ENCODE measurements at regions not wholly inside any gene's neighbourhood (a gene's known extent, or its start where the extent isn't known, plus 50 kb on each side); places are given as distances from the start of the nearest gene placed in this dataset.

DNA sequence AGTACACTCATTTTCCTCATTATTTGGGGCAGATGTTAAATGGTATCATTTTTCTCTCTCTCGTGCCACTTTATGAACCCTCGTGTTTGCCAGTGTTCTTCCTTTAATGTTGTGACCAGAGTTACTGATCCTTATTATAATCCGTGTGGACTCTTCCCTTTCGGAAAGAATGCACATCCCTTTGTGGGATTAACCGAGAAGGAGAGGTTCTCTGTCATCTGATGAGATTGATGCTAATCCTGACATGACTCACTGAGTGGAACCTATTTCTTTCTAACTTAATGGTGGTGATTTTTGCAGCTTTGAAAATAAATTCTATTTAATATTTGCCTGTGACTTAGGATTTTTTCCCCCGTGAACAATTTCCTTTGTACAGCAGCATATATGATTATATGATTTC is 300.0 kb upstream of the MAN1A1 start:
- TF ChIP-seq, protein P1, sequence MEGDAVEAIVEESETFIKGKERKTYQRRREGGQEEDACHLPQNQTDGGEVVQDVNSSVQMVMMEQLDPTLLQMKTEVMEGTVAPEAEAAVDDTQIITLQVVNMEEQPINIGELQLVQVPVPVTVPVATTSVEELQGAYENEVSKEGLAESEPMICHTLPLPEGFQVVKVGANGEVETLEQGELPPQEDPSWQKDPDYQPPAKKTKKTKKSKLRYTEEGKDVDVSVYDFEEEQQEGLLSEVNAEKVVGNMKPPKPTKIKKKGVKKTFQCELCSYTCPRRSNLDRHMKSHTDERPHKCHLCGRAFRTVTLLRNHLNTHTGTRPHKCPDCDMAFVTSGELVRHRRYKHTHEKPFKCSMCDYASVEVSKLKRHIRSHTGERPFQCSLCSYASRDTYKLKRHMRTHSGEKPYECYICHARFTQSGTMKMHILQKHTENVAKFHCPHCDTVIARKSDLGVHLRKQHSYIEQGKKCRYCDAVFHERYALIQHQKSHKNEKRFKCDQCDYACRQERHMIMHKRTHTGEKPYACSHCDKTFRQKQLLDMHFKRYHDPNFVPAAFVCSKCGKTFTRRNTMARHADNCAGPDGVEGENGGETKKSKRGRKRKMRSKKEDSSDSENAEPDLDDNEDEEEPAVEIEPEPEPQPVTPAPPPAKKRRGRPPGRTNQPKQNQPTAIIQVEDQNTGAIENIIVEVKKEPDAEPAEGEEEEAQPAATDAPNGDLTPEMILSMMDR (IDR thresholded peaks at IDR 0.05) = no peak
- no peak for TF ChIP-seq POLR2A (IDR thresholded peaks at IDR 0.05)

All from lower leg skin (tissue), 3 donors.